Hepatocyte (in vitro differentiated cells): ENCODE measurements at regions not wholly inside any gene's neighbourhood (a gene's known extent, or its start where the extent isn't known, plus 50 kb on each side); places are given as distances from the start of the nearest gene placed in this dataset.

Experiments used
- DNase-seq: peaks from one replicate; pipeline ENCODE4 v3.0.0-alpha.2; 2016; ENCODE audit warnings: low spot score
- H2AFZ ChIP-seq: fragments of 200-600 bp; sonication (generic); 2 replicates; pipeline ENCODE4 v1.6.0; 2016; ENCODE audit warnings: antibody characterized with exemption, mild to moderate bottlenecking
- H3K27ac ChIP-seq: fragments of 200-600 bp; sonication (generic); 2 replicates; pipeline ENCODE4 v1.5.1; 2016; ENCODE audit warnings: mild to moderate bottlenecking
- H3K27me3 ChIP-seq: fragments of 200-600 bp; sonication (generic); 2 replicates; pipeline ENCODE4 v1.6.1; 2016
- H3K36me3 ChIP-seq: fragments of 200-600 bp; sonication (generic); replicated peaks from 2 replicates; pipeline ENCODE4 v1.5.1; 2016; ENCODE audit warnings: low read depth; ENCODE audit not compliant: insufficient read depth
- H3K4me1 ChIP-seq: fragments of 200-600 bp; sonication (generic); 2 replicates; pipeline ENCODE4 v1.5.1; 2016; ENCODE audit warnings: mild to moderate bottlenecking, moderate library complexity; ENCODE audit not compliant: insufficient read depth
- H3K4me2 ChIP-seq: fragments of 200-600 bp; sonication (generic); 2 replicates; pipeline ENCODE4 v1.6.0; 2016
- H3K4me3 ChIP-seq: fragments of 200-600 bp; sonication (generic); 2 replicates; pipeline ENCODE4 v1.5.1; 2016; ENCODE audit warnings: mild to moderate bottlenecking
- H3K79me2 ChIP-seq: fragments of 200-600 bp; sonication (generic); 2 replicates; pipeline ENCODE4 v1.6.0; 2017; ENCODE audit warnings: mild to moderate bottlenecking
- H3K9me2 ChIP-seq: fragments of 200-600 bp; sonication (generic); replicated peaks from 2 replicates; pipeline ENCODE4 v1.6.0; 2017; ENCODE audit warnings: mild to moderate bottlenecking; ENCODE audit not compliant: insufficient read depth
- H3K9me3 ChIP-seq: fragments of 200-600 bp; sonication (generic); 2 replicates; pipeline ENCODE4 v1.5.1; 2016; ENCODE audit warnings: low read depth, mild to moderate bottlenecking
- H4K20me1 ChIP-seq: fragments of 200-600 bp; sonication (generic); 2 replicates; pipeline ENCODE4 v1.6.0; 2016; ENCODE audit warnings: mild to moderate bottlenecking; ENCODE audit not compliant: insufficient read depth, poor library complexity, severe bottlenecking
- EZH2 ChIP-seq: fragments of 200-600 bp; sonication (generic); IDR thresholded peaks from 2 replicates; pipeline ENCODE4 v1.6.1; 2016; ENCODE audit warnings: antibody characterized with exemption, mild to moderate bottlenecking, borderline replicate concordance
- EZH2phosphoT487 ChIP-seq: fragments of 200-600 bp; sonication (generic); IDR thresholded peaks from one replicate; pipeline ENCODE4 v1.6.1; 2018; ENCODE audit warnings: antibody characterized with exemption, mild to moderate bottlenecking, low read depth, moderate library complexity; ENCODE audit not compliant: unreplicated experiment, severe bottlenecking
- WGBS: methylation state at CpG from one replicate; pipeline ENCODE4 v1.1.6; 2016; ENCODE audit warnings: low lambda C conversion rate; ENCODE audit errors: missing lambda C conversion rate; 5-methylcytosine and 5-hydroxymethylcytosine counted together
- TF ChIP-seq, protein P1 (sequence below): fragments of 200-600 bp; sonication (generic); IDR thresholded peaks from 2 replicates; pipeline ENCODE4 v1.5.1; 2016; ENCODE audit warnings: antibody characterized with exemption, mild to moderate bottlenecking; ENCODE audit not compliant: poor library complexity

- Histone ChIP-seq H3K27me3 (no peaks in the 10 kb centered on the region), H3K9me2 (no peaks in the 10 kb centered on the region), H3K4me2 (no peak overlapping the region), H3K4me3 (no peak overlapping the region), H3K9me3 (no peaks in the 10 kb centered on the region), H3K4me1 (no peaks in the 10 kb centered on the region), H3K79me2 (no peaks in the 10 kb centered on the region), H3K36me3 (no peaks in the 10 kb centered on the region), H3K27ac (no peak overlapping the region), H4K20me1 (no peaks in the 10 kb centered on the region), H2AFZ (no peak overlapping the region)
- TF ChIP-seq, protein P1, sequence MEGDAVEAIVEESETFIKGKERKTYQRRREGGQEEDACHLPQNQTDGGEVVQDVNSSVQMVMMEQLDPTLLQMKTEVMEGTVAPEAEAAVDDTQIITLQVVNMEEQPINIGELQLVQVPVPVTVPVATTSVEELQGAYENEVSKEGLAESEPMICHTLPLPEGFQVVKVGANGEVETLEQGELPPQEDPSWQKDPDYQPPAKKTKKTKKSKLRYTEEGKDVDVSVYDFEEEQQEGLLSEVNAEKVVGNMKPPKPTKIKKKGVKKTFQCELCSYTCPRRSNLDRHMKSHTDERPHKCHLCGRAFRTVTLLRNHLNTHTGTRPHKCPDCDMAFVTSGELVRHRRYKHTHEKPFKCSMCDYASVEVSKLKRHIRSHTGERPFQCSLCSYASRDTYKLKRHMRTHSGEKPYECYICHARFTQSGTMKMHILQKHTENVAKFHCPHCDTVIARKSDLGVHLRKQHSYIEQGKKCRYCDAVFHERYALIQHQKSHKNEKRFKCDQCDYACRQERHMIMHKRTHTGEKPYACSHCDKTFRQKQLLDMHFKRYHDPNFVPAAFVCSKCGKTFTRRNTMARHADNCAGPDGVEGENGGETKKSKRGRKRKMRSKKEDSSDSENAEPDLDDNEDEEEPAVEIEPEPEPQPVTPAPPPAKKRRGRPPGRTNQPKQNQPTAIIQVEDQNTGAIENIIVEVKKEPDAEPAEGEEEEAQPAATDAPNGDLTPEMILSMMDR, result no peak
- TF ChIP-seq EZH2, result no peak
- no peak for TF ChIP-seq EZH2phosphoT487
- WGBS, result 36% methylated on average over 6 of the region's 6 CpGs
- no peak for DNase-seq
Observed at GRCh38 chr11:87451395-87451794, 413.7 kb downstream of the TMEM135 start.

- Histone ChIP-seq H3K9me3 (no peaks in the 10 kb centered on the region), H3K9me2 (no peaks in the 10 kb centered on the region), H2AFZ (no peak overlapping the region), H3K4me1 (no peaks in the 10 kb centered on the region), H3K36me3 (no peaks in the 10 kb centered on the region), H3K79me2 (no peaks in the 10 kb centered on the region), H3K4me3 (no peak overlapping the region), H3K4me2 (no peak overlapping the region), H3K27ac (no peak overlapping the region), H4K20me1 (no peaks in the 10 kb centered on the region), H3K27me3 (no peaks in the 10 kb centered on the region)
- WGBS, result 87% methylated on average over 2 of the region's 2 CpGs
- DNase-seq, result no peak
- TF ChIP-seq EZH2 (no peak), EZH2phosphoT487 (no peak)
- TF ChIP-seq, protein P1, result no peak
Observed at GRCh38 chr11:87447606-87448005, 409.9 kb downstream of the TMEM135 start.

- TF ChIP-seq EZH2 (no peak), EZH2phosphoT487 (no peak)
- TF ChIP-seq, protein P1, result no peak
- no peaks in the 10 kb centered on the region for H3K9me3 ChIP-seq
- WGBS, result 93% methylated on average over 1 of the region's 1 CpG
Observed at GRCh38 chr11:87444993-87445392, 407.3 kb downstream of the TMEM135 start.

DNA sequence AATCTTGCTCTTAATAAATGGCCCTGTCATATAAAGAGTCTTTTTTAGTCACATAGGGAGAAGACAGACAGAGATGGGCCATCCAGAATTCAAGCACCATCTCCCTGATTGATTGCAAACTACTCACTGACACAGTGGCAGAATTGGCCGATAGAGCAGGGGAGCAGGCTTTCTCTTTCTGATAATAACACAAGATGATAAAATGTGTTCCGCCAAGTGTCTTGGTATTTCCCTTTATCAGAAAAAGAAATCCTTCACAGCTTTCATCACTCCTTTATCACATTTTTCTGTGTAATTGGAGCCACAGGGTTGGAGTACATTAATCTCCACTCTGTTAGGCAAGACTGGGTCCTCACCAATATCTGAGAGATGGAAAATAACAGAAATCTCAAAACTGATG is 406.0 kb downstream of the TMEM135 start:
- Histone ChIP-seq H3K9me3 (no peaks in the 10 kb centered on the region), H2AFZ (no peak overlapping the region), H3K79me2 (no peaks in the 10 kb centered on the region), H3K27ac (no peak overlapping the region), H3K4me1 (no peaks in the 10 kb centered on the region), H3K4me3 (no peak overlapping the region), H4K20me1 (no peaks in the 10 kb centered on the region), H3K27me3 (no peaks in the 10 kb centered on the region), H3K9me2 (no peaks in the 10 kb centered on the region), H3K36me3 (no peaks in the 10 kb centered on the region), H3K4me2 (no peak overlapping the region)
- no peak for TF ChIP-seq EZH2
- TF ChIP-seq EZH2phosphoT487, result no peak
- TF ChIP-seq, protein P1, result no peak
- 69% methylated on average over 2 of the region's 2 CpGs for WGBS
- no peak for DNase-seq

More at GRCh38 chr11:87444993-87445392, 407.3 kb downstream of the TMEM135 start:
- no peak overlapping the region for H3K4me3 ChIP-seq
- no peaks in the 10 kb centered on the region for H3K27me3 ChIP-seq
- H3K4me2 ChIP-seq, result no peak overlapping the region
- no peaks in the 10 kb centered on the region for H4K20me1 ChIP-seq
- no peak overlapping the region for H2AFZ ChIP-seq
- no peaks in the 10 kb centered on the region for H3K36me3 ChIP-seq
- no peak overlapping the region for H3K27ac ChIP-seq
- no peak for DNase-seq
- H3K79me2 ChIP-seq, result no peaks in the 10 kb centered on the region
- H3K4me1 ChIP-seq, result no peaks in the 10 kb centered on the region
- no peaks in the 10 kb centered on the region for H3K9me2 ChIP-seq
